Peyer's patch (tissue), 4 donors: ENCODE measurements at regions not wholly inside any gene's neighbourhood (a gene's known extent, or its start where the extent isn't known, plus 50 kb on each side); places are given as distances from the start of the nearest gene placed in this dataset.

ENCODE experiments used
- DNase-seq, 3 donors: peaks; one replicate each; pipeline ENCODE4 v3.0.0-alpha.2; 2017 to 2019
- H3K27ac ChIP-seq, 4 donors: fragments of 200-600 bp; sonication (generic); one replicate each; pipeline ENCODE4 v1.5.1; 2016 to 2019
- H3K27me3 ChIP-seq, 2 donors: fragments of 200-600 bp; sonication (generic); one replicate each; pipeline ENCODE4 v1.5.1; 2019
- H3K36me3 ChIP-seq, 3 donors: fragments of 200-600 bp; sonication (generic); one replicate each; pipeline ENCODE4 v1.5.1; 2016 to 2019
- H3K4me1 ChIP-seq, 4 donors: fragments of 200-600 bp; sonication (generic); one replicate each; pipeline ENCODE4 v1.5.1; 2016 to 2019
- H3K4me3 ChIP-seq, 4 donors: fragments of 200-600 bp; sonication (generic); 1 replicate in 3 of 4; 2 replicates in 1 of 4; pipeline ENCODE4 v1.5.1; 2016 to 2019; ENCODE audit warnings: mild to moderate bottlenecking in 1 of 4
- H3K9me3 ChIP-seq, 4 donors: fragments of 200-600 bp; sonication (generic); one replicate each; pipeline ENCODE4 v1.5.1; 2016 to 2019; ENCODE audit warnings: mild to moderate bottlenecking in 1 of 4
- POLR2A ChIP-seq, 2 donors: fragments of 450-650 bp; IDR thresholded peaks; one replicate each; pipeline ENCODE4 v1.5.1; 2017; ENCODE audit warnings: antibody characterized with exemption in 2 of 2, mild to moderate bottlenecking in 2 of 2, moderate library complexity in 2 of 2
- TF ChIP-seq, protein P1 (sequence below), 6 experiments: fragments of 450-650 bp in 4 of 6; fragments of 200-600 bp in 2 of 6; sonication (generic) in 1 of 6; IDR thresholded peaks; one replicate each; pipeline ENCODE4 v1.5.1; 2017 to 2019; ENCODE audit warnings: antibody characterized with exemption in 6 of 6, mild to moderate bottlenecking in 3 of 6, moderate library complexity in 1 of 6

DNA sequence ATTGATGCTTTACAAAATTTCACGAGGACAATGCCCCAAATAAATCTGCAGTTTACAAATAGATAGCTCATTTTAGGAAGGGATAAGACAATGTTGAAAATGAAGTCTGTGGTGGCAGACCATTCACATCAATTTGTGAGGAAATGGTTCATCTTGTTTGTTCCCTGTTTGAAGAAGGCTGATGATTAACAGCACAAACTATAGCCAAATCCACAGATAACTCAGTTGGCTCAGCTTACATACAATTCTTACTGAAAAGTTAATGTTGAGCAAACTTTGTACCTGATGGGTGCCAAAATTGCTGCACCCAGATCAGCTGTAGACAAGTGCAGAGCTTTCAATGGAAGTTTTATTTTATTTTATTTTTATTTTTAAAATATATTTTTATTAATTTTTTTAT, 763.9 kb downstream of the DOK5 start:
- Histone ChIP-seq H3K36me3 (no peaks in the 10 kb centered on the region), H3K27me3 (no peaks in the 10 kb centered on the region), H3K4me3 (no peak overlapping the region), H3K27ac (no peak overlapping the region), H3K9me3 (no peaks in the 10 kb centered on the region), H3K4me1 (no peaks in the 10 kb centered on the region)
- no peak for DNase-seq
- no peak for TF ChIP-seq POLR2A (IDR thresholded peaks at IDR 0.05)

DNA sequence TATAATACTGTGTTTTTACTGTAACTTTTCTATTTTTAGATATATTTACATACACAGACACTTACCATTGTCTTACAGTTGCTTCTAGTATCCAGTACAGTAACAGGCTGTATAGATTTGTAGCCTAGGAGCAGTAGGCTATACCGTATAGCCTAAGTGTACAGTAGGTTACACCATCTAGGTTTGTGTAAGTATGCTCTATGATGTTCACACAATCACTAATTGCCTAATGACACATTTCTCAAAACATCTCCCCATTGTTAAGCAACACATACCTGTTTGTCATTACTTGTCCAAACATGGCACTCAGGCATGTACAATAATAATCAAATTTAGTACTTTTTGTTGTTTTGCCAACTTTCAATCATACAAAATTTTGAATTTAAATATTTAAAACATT, 757.3 kb downstream of the DOK5 start:
- Histone ChIP-seq H3K27ac (no peak overlapping the region), H3K9me3 (no peaks in the 10 kb centered on the region), H3K4me1 (no peaks in the 10 kb centered on the region), H3K4me3 (no peak overlapping the region), H3K27me3 (no peaks in the 10 kb centered on the region), H3K36me3 (no peaks in the 10 kb centered on the region)
- TF ChIP-seq, protein P1, sequence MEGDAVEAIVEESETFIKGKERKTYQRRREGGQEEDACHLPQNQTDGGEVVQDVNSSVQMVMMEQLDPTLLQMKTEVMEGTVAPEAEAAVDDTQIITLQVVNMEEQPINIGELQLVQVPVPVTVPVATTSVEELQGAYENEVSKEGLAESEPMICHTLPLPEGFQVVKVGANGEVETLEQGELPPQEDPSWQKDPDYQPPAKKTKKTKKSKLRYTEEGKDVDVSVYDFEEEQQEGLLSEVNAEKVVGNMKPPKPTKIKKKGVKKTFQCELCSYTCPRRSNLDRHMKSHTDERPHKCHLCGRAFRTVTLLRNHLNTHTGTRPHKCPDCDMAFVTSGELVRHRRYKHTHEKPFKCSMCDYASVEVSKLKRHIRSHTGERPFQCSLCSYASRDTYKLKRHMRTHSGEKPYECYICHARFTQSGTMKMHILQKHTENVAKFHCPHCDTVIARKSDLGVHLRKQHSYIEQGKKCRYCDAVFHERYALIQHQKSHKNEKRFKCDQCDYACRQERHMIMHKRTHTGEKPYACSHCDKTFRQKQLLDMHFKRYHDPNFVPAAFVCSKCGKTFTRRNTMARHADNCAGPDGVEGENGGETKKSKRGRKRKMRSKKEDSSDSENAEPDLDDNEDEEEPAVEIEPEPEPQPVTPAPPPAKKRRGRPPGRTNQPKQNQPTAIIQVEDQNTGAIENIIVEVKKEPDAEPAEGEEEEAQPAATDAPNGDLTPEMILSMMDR (IDR thresholded peaks at IDR 0.05) = no peak
- no peak for DNase-seq

DNA sequence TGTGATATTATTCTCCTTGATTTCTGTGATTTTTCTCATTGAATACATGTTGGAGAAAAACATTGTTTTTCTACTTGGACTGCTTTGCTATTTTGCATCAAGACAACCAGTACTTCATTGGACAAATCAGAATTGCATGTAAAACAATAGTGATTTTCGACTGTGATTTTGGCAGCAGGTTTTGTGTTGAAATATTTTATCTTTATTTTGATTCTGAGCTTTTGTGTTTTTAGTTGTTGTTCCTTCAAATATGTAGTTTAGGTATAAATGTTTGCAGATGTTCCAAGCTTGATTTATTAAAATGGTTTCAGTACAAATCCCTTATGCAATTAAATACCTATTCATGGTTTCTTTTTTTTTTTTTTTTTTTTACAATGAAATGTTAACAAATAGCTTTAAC, 754.1 kb downstream of the DOK5 start:
- no peak for DNase-seq
- no peaks in the 10 kb centered on the region for H3K27me3 ChIP-seq
- no peak overlapping the region for H3K4me3 ChIP-seq
- no peaks in the 10 kb centered on the region for H3K4me1 ChIP-seq
- no peak for TF ChIP-seq POLR2A (IDR thresholded peaks at IDR 0.05)
- TF ChIP-seq, protein P1 (IDR thresholded peaks at IDR 0.05) = no peak
- H3K36me3 ChIP-seq = no peaks in the 10 kb centered on the region
- H3K27ac ChIP-seq = no peak overlapping the region
- no peaks in the 10 kb centered on the region for H3K9me3 ChIP-seq

DNA sequence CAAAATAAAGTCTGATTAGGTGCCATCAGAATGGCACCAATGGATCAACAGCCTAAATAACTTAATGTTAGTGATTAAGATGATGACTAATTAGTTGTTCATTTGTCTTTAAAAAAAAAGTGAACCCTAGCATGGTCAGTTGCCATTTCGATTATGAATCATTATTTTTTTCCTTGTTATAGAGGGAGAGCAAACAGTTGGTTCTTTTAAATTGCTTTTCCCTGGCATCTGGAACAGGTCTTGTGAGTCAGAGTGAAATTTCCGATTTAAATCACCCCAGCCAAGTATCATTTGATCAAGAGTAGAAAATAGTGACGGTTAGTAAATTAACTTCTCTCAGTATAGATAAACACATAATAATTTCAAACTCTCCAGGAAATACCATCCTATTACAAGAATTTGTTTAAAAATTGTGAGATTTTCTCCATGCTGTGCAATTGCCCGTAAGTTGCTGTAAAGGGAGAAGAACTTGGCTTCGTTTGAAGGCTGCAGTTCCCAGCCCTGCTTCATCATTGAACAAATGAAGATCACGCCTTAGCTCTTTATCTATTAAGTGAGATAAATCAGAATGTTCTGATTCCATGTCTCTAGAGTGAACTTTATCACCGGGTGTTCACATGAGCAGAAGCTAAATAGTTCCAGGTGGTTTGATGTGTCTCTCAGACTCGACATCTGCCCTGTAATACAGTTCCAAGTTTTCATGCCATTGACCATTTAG, 741.3 kb downstream of the DOK5 start:
- Histone ChIP-seq H3K36me3 (no peaks in the 10 kb centered on the region), H3K27me3 (no peaks in the 10 kb centered on the region), H3K4me3 (no peak overlapping the region), H3K27ac (no peak overlapping the region), H3K4me1 (no peaks in the 10 kb centered on the region), H3K9me3 (no peaks in the 10 kb centered on the region)
- no peak for DNase-seq
- no peak for TF ChIP-seq POLR2A (IDR thresholded peaks at IDR 0.05)
- TF ChIP-seq, protein P1 (IDR thresholded peaks at IDR 0.05) = no peak

DNA sequence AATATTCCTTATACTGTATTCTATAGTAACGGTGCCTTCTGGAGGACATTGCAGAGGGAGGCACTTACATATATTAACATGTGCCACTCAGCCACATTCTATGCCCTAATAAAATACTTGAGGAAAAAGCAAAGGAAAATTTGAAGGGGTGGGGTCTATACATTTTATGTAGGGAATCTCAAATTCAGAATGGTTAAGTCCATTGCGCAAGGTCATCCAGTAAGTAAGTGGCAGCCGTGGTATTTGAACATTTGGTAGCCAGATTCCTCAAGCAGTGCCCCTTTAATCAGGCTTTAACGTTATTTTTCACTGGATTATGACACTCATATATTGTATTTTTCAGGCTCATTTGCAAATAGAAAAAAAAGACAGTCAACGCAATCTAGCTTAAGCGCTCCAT, 738.3 kb downstream of the DOK5 start:
- no peaks in the 10 kb centered on the region for H3K9me3 ChIP-seq
- no peak overlapping the region for H3K4me3 ChIP-seq
- H3K4me1 ChIP-seq = no peaks in the 10 kb centered on the region
- no peak for DNase-seq
- H3K27me3 ChIP-seq = no peaks in the 10 kb centered on the region
- H3K27ac ChIP-seq = no peak overlapping the region
- TF ChIP-seq POLR2A (IDR thresholded peaks at IDR 0.05) = no peak
- TF ChIP-seq, protein P1 (IDR thresholded peaks at IDR 0.05) = no peak
- no peaks in the 10 kb centered on the region for H3K36me3 ChIP-seq

DNA sequence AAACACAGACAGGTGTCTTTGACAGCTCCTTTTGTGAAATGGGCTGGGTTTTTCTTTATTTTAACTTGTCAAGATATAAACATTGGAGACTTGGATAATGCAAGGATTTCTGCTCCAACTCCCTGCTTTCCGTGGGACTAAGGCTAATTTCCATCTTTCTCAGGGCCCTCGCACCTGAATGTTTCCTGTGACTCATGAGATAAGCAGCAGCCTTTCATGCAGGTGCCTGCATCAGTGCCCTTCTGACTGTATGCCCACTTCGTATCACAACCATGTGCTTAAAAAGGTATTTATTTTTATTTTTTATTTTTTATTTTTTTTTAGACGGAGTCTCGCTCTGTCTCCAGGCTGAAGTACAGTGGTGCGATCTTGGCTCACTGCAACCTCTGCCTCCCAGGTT, 736.1 kb downstream of the DOK5 start:
- TF ChIP-seq POLR2A (IDR thresholded peaks at IDR 0.05) = no peak
- H3K36me3 ChIP-seq = no peaks in the 10 kb centered on the region
- DNase-seq = no peak
- no peak overlapping the region for H3K27ac ChIP-seq
- no peak overlapping the region for H3K4me3 ChIP-seq
- H3K9me3 ChIP-seq = no peaks in the 10 kb centered on the region
- H3K4me1 ChIP-seq = no peaks in the 10 kb centered on the region
- no peaks in the 10 kb centered on the region for H3K27me3 ChIP-seq

DNA sequence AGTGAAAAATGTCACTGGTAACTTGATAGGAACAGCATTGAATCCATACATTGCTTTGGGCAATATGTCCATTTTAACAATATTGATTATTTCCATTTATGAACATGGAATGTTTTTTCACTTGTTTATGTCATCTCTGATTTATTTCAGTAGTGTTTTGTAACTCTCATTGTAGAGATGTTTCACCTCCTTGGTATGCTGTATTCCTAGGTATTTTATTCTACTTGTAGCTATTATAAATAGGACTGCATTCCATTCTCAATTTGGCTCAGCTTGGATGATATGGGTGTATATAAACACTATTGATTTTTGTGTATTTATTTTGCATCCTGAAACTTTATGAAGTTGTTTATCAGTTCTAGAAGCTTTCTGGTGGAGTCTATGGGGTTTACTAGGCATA, 730.3 kb downstream of the DOK5 start:
- no peak for DNase-seq
- H3K27ac ChIP-seq = no peak overlapping the region
- TF ChIP-seq, protein P1 (IDR thresholded peaks at IDR 0.05) = no peak
- no peak for TF ChIP-seq POLR2A (IDR thresholded peaks at IDR 0.05)
- no peaks in the 10 kb centered on the region for H3K9me3 ChIP-seq
- H3K4me1 ChIP-seq = no peaks in the 10 kb centered on the region
- H3K36me3 ChIP-seq = no peaks in the 10 kb centered on the region
- no peak overlapping the region for H3K4me3 ChIP-seq
- H3K27me3 ChIP-seq = no peaks in the 10 kb centered on the region
